ENCODE measurements at regions not wholly inside any gene's neighbourhood (a gene's known extent, or its start where the extent isn't known, plus 50 kb on each side); places are given as distances from the start of the nearest gene placed in this dataset.
A peak's percentile ranks its signal among the peaks of the same experiment; 100 is the strongest.

DNA sequence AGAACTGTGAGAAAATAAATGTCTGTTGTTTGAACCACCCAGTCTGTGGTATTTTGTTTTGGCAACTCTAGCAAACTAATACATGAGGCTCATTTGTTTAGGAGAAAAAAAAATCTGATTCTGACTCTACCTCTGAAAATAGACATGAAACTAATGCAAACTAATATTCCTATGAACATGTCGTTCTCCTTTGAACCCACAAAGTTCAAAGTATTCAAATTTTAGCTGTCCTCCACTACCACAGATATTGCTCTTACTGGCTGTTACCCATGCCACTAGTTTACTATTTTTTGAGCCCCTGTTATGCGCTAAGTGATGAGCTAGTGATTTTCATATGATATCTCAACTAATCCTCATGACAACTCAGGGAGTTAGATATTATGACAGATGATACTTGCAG, 58.8 kb upstream of the ZNF804B start:
- no peak for FAIRE-seq

GRCh38 chr7:88694207-88694606, 65.3 kb upstream of the ZNF804B start:
- FAIRE-seq, result no peak

DNA sequence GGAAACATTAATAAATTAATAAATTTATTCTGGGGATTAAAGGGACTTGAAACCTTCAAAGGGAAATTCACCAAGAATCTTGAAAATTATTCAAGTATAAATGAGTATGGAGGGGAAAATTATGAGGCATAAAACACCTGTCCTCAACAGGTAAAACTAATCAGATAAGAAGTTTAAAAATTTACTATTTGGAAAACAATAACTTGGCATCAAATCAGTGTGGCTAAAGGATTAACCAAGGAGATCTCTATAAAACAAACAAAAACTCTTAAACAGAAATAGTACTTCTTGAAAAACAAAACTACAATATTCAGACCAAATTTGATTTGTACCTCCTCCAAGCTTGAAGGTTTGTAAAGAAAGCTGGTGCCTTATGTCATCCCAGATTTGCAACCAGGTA, 66.4 kb upstream of the ZNF804B start:
- FAIRE-seq, result no peak

- no peak for FAIRE-seq
Measured at GRCh38 chr7:88692493-88692892, 67.0 kb upstream of the ZNF804B start.

DNA sequence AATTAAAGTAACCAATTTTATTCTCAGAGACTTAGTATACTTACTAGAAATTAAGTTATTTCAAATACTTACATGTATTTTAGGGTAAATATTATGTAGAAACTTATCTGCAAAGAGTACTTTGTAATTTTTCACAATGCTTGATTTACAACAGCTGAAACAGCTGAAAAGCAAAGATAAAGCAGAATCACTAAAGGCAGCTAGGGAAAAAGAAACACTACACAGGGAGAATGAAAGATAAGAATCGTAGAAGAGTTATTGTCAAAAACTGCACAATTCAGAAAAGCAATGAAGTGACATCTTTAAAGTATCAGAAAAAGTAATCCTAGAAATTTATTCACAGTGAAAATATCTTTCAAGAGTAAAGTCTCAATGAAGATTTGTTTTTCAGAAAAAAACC, 69.7 kb upstream of the ZNF804B start:
- FAIRE-seq, result no peak

GRCh38 chr7:88688222-88688621, 71.3 kb upstream of the ZNF804B start:
- FAIRE-seq, result no peak

DNA sequence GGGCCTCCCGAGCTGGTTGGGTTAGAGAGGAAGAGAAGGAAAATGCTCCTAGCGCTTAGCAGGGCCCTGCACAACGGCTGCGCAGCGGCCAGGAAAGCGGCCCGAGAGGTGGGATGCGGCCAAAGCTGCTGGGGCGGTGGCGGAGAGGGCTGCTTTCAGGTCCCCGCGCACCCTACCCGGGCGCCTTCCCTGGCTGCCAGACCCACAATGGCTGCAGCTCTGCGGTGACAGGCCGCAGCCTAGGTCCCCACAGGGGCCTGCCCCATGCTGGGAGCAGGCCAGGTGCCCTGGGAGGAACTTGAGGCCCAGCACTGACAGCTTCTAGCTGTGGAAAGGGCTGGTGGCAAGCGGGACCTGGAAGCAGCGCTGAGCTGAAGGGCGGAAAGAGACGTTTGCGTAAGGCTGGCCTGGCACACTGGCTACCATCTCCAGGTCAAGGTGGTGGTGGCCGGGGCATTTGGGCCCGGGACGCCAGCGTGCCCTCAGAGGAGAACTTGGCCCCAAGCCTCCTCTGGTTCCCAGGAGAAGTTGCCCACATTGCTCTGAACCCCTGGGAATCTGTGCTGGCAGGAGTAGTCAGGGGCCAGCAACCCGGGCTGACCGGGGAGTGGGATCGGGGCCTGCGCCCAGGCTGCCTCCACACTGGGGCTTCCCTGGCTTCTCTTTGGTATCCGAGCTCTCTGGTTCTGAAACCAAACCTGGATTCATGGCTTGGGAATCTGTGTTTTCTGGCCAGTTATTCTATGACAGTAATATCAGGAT, 72.9 kb upstream of the ZNF804B start:
- FAIRE-seq, result no peak

DNA sequence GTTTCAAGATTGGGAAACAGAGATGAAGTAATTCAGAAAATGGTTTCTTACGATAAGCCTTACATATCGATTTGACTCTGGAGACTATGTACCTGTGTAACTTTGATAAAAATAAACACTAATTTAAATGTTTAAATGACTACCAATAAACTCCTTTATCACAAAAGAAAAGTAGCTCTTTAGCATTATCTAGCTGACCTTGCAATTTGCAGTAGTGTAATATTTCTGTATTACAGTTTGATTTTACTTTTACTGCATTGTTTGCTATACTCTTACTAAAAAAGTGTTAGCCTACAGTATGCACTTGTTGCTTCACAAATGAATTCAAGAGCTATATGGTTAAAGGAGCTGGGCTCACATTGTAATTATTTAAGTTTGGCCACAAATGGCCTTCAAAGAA, 77.8 kb upstream of the ZNF804B start:
- FAIRE-seq, result no peak

DNA sequence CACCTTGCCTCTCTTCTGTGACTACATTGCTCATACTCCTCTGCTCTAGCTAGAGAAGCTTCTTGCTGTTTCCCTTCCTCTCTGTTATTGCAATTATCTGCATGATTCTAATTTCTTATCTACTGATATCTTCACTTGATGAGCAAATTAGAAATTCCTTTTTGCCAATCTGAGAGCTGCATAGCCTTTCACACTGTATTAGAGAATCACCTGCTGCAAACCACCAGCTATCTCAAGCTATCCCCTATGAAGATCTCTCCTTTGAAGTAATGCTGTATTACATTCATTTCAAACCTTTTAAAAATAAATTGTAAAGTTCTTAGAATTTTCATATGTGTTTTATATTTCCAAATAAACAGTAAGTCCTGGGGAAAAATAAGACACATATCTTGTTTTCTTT, 89.0 kb upstream of the ZNF804B start:
- no peak for FAIRE-seq

GRCh38 chr7:88669913-88670312, 89.6 kb upstream of the ZNF804B start:
- no peak for FAIRE-seq

GRCh38 chr7:88668591-88668990, 90.9 kb upstream of the ZNF804B start:
- no peak for FAIRE-seq

DNA sequence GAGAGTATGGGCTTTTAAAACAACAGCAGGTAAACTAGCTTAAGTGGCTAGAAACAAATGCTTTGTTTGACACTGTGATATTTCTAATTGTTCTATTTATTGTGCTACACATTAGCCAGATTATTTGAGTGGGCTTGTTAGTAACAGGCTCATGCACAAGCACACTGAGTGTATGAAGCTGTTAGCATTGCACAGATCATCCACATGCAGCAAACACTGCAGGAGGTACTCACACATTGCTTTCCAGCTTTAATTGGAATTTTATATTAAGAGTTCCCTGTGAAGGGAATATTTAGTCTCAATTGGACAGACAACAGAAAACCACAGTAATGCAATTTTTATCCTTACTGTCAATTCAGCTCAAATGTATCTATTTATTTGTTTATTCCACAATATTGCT, 92.9 kb upstream of the ZNF804B start:
- FAIRE-seq, result no peak

GRCh38 chr7:88665892-88666514, 93.5 kb upstream of the ZNF804B start:
- FAIRE-seq, result no peak

GRCh38 chr7:88664630-88665233, 94.8 kb upstream of the ZNF804B start:
- no peak for FAIRE-seq

DNA sequence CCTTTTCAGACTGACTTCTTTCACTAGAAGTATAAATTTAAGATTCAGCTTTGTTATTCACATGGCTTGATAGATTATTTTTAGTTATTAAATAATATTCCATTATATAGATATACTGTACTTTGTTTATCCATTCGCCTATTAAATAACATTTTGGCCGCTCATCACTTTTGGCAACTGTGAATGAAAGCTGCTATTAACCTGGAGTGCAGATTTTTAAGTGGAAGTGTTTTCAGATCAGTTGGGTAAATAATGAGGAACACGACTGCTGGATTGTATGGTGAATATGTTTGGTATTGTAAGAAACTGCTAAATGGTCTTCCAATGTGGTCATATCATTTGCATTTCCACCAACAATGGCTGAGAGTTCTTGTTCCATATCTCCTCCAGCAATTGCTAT, 97.6 kb upstream of the ZNF804B start:
- FAIRE-seq, result no peak

- no peak for FAIRE-seq
Measured at GRCh38 chr7:88647825-88648224, 111.7 kb upstream of the ZNF804B start.

DNA sequence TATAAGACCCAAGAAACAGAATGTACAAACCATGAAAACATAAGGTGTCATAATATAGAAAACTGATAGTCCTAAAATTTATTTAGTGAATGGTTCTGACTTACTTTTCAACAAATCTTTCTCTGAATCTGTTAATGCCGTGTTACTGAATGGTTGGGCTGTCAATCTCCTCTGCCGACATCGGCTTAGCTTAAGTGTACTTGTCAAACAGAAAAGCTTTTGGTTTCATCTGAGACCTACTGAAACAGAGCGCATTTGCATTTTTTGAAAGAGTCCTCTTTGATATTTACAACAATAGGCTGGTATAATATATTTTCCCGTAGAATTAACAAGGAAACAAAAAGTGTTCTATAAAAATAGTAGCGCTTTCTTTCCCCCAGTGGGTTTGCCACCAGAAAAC, 120.9 kb upstream of the ZNF804B start:
- no peak for FAIRE-seq

DNA sequence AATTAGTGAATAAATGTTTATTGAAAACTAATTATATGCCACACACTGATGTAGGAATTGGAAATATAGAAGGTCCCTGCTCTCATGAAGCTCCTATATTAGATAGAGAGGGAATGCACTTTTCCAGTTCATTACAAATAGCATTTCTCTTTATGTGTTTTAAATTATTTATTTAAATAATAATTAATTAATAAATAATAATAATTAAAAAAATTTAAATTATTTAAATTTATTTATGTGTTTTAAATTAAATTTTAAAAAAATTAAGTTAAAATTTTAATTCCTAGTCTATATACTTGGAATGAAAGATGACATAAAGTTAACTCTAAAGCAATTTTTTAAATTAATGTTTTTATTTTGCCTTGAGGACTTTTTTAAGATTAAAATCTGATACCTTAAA, 121.7 kb upstream of the ZNF804B start:
- FAIRE-seq, result peak; percentile 96

- FAIRE-seq, result no peak
Measured at GRCh38 chr7:88635149-88635548, 124.4 kb upstream of the ZNF804B start.

- no peak for FAIRE-seq
Measured at GRCh38 chr7:88629559-88629958, 129.9 kb upstream of the ZNF804B start.

GRCh38 chr7:88628363-88629085, 131.0 kb upstream of the ZNF804B start:
- FAIRE-seq, result no peak

DNA sequence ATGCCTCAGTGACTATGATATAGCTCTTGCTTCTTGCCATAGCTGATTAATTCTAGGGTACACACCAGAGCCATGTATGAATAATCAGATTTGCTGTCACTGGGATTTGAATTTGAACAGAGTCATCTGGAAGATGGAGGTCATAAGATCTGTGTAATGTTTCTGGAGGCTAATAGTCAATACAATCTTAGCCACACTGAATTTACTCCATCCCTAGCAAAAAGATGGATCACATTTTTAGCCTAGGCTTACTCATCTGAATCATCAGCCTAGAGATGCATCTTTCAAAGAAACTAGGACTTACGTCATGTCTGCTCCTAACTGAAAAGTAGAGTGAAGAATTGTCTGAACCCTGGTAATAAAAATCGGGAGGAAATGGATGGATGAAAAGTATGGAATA, 142.3 kb upstream of the ZNF804B start:
- FAIRE-seq, result no peak

DNA sequence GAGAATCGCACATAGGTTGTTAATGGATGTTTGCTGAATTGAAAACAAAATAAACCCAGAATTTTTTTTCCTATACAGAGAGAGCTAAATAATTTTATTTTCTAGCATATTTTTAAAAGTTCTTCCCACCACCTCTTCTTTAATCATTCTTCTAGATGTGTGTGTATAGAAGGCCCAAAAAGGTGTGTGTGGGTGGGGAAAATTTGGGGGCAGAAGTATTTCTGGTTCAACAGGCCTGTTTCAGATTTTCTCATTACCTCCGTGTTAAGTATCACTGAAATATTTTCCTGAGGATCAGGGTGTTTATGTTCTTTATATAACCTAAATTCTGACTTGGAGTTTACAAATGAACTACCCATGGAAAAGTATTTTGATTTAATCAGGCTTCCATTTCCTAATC, 144.2 kb upstream of the ZNF804B start:
- FAIRE-seq, result no peak

- FAIRE-seq, result no peak
Measured at GRCh38 chr7:88614736-88615135, 144.8 kb upstream of the ZNF804B start.

Measured in A204.1 (cell line).